ENCODE measurements at regions not wholly inside any gene's neighbourhood (a gene's known extent, or its start where the extent isn't known, plus 50 kb on each side); places are given as distances from the start of the nearest gene placed in this dataset.
"Not testable (repeated sequence)": the region's sequence is repeated elsewhere in the genome, so short reads cannot be mapped to it uniquely, and the experiment has no call there.

DNA sequence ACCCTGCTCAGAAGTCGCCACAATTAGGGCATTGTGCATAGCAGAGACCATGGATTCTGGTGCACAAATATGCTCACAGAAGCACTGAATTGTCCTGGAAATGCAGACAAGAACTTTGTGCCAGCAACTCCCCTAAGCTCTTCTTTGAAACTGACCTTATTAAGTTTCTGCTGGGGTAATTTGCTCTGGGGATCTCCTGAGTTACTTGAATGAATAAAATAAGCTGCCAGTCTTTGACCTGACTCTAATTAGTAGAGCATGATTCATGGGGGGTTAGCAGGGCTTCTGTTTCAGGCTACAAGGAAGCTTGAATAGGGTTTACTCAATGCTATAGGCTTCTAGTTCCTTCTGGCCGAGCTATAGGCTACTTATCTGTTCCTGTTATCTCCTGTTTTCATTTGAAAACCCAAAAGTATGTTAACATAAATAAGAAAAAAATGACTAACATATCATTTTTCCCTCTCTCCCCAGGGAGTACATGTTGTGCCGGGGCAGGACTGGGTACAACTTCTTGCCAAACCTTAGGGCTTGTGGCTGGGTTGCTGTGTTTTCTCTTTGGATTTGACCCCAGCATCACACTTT lies 169.0 kb upstream of the TMEM229A start:
- in situ Hi-C loops (cut with MboI; ENCODE audit: low pct_unique_long_range_greater_than_20kb in 2 of 9, low sequenced_read_pairs in 9 of 9, unreplicated experiment in 9 of 9), result no loop called here
- WGBS, 10 experiments, result 0 to 100% (median 46%) methylated on average over 1 to 2 of the region's 3 CpGs; no CpG with 5 or more reads in 2 of the 10 experiments
- ATAC-seq (replicated peaks in 6 of 8), result no peak
- Histone ChIP-seq H3K27ac (no peak overlapping the region), H3K4me3 (no peak overlapping the region), H3K4me1 (replicated peaks in 1 of 2) (no peaks in the 10 kb centered on the region)

GRCh38 chr7:124196519-124196918 lies 163.7 kb upstream of the TMEM229A start:
- in situ Hi-C loops (cut with MboI; ENCODE audit: low pct_unique_long_range_greater_than_20kb in 2 of 9, low sequenced_read_pairs in 9 of 9, unreplicated experiment in 9 of 9), result no loop called here
- H3K4me3 ChIP-seq, result no peak overlapping the region
- H3K27ac ChIP-seq, result no peak overlapping the region
- H3K4me1 ChIP-seq (replicated peaks in 1 of 2), result no peaks in the 10 kb centered on the region
- 0 to 88% (median 40%) methylated on average over 1 to 2 of the region's 2 CpGs for WGBS, 10 experiments
- no peak for ATAC-seq (replicated peaks in 6 of 8)

GRCh38 chr7:124192885-124193284 lies 160.0 kb upstream of the TMEM229A start:
- H3K27ac ChIP-seq, result no peak overlapping the region
- H3K4me3 ChIP-seq, result no peak overlapping the region
- ATAC-seq (replicated peaks in 6 of 8), result no peak
- H3K4me1 ChIP-seq (replicated peaks in 1 of 2), result peaks cover 9 to 13% of the 10 kb centered on the region in 2 donors
- in situ Hi-C loops (cut with MboI; ENCODE audit: low pct_unique_long_range_greater_than_20kb in 2 of 9, low sequenced_read_pairs in 9 of 9, unreplicated experiment in 9 of 9), result no loop called here

DNA sequence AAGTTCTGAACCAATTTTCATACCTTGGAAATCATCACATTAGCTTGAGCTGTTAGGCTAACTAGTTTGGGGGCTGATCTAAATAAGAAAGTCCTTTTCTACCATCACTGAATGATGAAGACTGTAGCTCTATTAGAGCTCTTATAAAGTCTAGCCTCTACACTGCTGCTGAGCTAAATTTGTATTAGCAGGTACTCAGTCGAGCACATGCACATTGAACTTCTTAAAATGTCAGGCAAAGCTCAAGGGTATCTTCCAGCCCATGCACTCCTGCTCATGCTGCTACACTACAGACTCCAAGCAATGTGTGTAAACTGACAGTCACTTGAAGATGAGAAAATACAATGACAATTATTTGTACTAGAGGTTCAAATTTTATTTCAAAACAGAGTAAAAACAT lies 158.8 kb upstream of the TMEM229A start:
- Histone ChIP-seq H3K27ac (no peak overlapping the region), H3K4me1 (replicated peaks in 1 of 2) (peaks cover 9 to 13% of the 10 kb centered on the region in 2 donors), H3K4me3 (no peak overlapping the region)
- in situ Hi-C loops (cut with MboI; ENCODE audit: low pct_unique_long_range_greater_than_20kb in 2 of 9, low sequenced_read_pairs in 9 of 9, unreplicated experiment in 9 of 9), result no loop called here
- WGBS, 10 experiments, result 0 to 100% (median 67%) methylated on average over 1 of the region's 1 CpG; no CpG with 5 or more reads in 1 of the 10 experiments
- no peak for ATAC-seq (replicated peaks in 6 of 8)

DNA sequence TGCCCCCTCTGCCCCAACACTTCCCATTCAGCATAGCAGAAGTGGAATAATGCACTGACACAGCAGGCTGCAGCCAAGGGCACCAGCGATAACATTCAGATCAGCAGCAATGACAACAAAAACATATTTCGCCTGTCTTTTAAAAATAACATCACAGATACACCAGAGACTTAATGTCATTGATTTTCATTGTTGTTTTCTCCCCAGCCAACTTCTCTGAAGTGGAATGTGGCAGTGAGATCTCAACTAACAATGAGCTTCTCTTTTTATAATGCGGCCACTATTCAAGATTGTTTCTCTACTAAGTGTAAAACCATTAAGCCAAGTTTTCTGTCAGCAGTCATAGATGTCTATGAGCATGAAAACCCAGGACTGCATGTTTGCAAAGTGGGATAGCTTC lies 158.2 kb upstream of the TMEM229A start:
- peaks cover 9 to 13% of the 10 kb centered on the region in 2 donors for H3K4me1 ChIP-seq (replicated peaks in 1 of 2)
- WGBS, 10 experiments, result 19 to 76% (median 42%) methylated on average over 1 to 3 of the region's 3 CpGs; no CpG with 5 or more reads in 2 of the 10 experiments
- in situ Hi-C loops (cut with MboI; ENCODE audit: low pct_unique_long_range_greater_than_20kb in 2 of 9, low sequenced_read_pairs in 9 of 9, unreplicated experiment in 9 of 9), result no loop called here
- no peak for ATAC-seq (replicated peaks in 6 of 8)
- H3K4me3 ChIP-seq, result no peak overlapping the region
- no peak overlapping the region for H3K27ac ChIP-seq

DNA sequence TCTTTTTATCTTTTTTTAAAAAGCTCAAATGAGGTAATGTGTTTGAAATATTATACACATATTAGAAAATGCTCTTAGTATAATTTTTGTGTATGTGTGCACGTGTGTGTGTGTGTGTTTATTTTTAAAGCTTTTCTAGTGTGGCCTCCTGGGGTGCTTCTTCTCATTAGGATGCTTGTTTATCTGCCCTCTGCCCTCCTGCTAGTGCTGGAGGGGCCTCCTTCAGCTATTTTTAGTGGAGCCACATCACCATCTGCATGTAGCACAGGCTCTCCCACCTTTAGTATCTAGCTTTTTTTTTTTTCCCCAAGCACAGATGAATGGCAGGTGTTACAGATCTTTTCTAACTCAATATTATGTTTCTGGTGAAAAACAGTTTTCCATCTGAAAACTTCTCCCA lies 155.7 kb upstream of the TMEM229A start:
- WGBS, 10 experiments, result 0 to 29% (median 0%) methylated on average over 1 of the region's 1 CpG; no CpG with 5 or more reads in 2 of the 10 experiments
- no peak overlapping the region for H3K27ac ChIP-seq
- in situ Hi-C loops (cut with MboI; ENCODE audit: low pct_unique_long_range_greater_than_20kb in 2 of 9, low sequenced_read_pairs in 9 of 9, unreplicated experiment in 9 of 9), result no loop called here
- no peak overlapping the region for H3K4me3 ChIP-seq
- ATAC-seq (replicated peaks in 6 of 8), result peak in 4 of 8 experiments; percentile 24 to 81 (median 66)
- peaks cover 9 to 13% of the 10 kb centered on the region in 2 donors for H3K4me1 ChIP-seq (replicated peaks in 1 of 2)

DNA sequence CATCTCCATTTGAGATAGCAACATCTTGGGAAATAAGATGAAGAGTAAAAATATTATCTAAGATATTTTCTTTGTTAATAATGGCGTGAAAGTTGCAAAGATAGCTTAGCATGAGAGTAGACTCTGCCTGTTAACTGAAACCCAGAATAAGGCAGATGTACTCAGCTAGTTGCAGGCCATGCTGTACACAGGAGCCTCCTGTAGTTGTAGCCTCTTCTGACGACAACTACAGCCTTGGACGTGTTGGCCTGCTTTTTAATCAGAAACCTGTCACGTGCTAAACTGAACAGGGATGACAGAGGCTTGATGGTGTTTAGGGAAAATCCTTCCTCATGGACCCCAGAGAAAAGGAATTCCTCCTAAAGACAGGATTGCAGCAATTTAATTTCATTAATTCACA lies 155.1 kb upstream of the TMEM229A start:
- WGBS, 10 experiments, result 0 to 100% (median 59%) methylated on average over 1 to 4 of the region's 4 CpGs; no CpG with 5 or more reads in 1 of the 10 experiments
- Histone ChIP-seq H3K4me3 (no peak overlapping the region), H3K27ac (no peak overlapping the region), H3K4me1 (replicated peaks in 1 of 2) (peaks cover 9 to 13% of the 10 kb centered on the region in 2 donors)
- in situ Hi-C loops (cut with MboI; ENCODE audit: low pct_unique_long_range_greater_than_20kb in 2 of 9, low sequenced_read_pairs in 9 of 9, unreplicated experiment in 9 of 9), result no loop called here
- peak in 4 of 8 experiments; percentile 32 to 56 (median 56) for ATAC-seq (replicated peaks in 6 of 8)

DNA sequence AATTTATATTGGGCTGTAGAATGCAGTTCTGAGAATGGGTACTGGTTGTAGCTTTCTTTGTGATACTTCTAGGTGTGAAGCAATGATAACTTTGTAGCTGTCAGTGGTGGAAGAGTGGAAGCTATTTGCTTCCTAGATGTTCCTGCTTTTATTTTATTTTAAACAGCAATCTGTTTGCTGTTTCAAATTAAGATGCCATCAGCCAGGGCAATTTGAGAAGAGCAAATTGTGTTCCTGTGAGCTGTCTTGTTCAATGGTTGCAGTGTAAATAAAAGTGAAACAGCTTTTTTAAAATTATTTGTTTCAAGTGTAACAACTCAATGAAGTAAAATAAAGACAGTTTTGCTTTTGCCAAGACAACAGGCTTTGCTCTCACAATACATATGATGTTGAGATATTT lies 150.8 kb upstream of the TMEM229A start:
- ATAC-seq (replicated peaks in 6 of 8), result no peak
- peaks cover 4 to 7% of the 10 kb centered on the region in 2 donors for H3K4me1 ChIP-seq (replicated peaks in 1 of 2)
- no peak overlapping the region for H3K4me3 ChIP-seq
- in situ Hi-C loops (cut with MboI; ENCODE audit: low pct_unique_long_range_greater_than_20kb in 2 of 9, low sequenced_read_pairs in 9 of 9, unreplicated experiment in 9 of 9), result no loop called here
- no peak overlapping the region for H3K27ac ChIP-seq

GRCh38 chr7:124179641-124180040 lies 146.8 kb upstream of the TMEM229A start:
- ATAC-seq (replicated peaks in 6 of 8), result no peak
- no peaks in the 10 kb centered on the region for H3K4me1 ChIP-seq (replicated peaks in 1 of 2)
- H3K4me3 ChIP-seq, result no peak overlapping the region
- in situ Hi-C loops (cut with MboI; ENCODE audit: low pct_unique_long_range_greater_than_20kb in 2 of 9, low sequenced_read_pairs in 9 of 9, unreplicated experiment in 9 of 9), result no loop called here
- no peak overlapping the region for H3K27ac ChIP-seq
- 0 to 100% (median 83%) methylated on average over 1 to 2 of the region's 2 CpGs; no CpG with 5 or more reads in 3 of the 10 experiments for WGBS, 10 experiments

GRCh38 chr7:124177891-124178290 lies 145.0 kb upstream of the TMEM229A start:
- no peak for ATAC-seq (replicated peaks in 6 of 8)
- no peak overlapping the region for H3K4me3 ChIP-seq
- no peak overlapping the region for H3K27ac ChIP-seq
- no peaks in the 10 kb centered on the region for H3K4me1 ChIP-seq (replicated peaks in 1 of 2)
- in situ Hi-C loops (cut with MboI; ENCODE audit: low pct_unique_long_range_greater_than_20kb in 2 of 9, low sequenced_read_pairs in 9 of 9, unreplicated experiment in 9 of 9), result no loop called here

GRCh38 chr7:124171812-124172211 lies 138.9 kb upstream of the TMEM229A start:
- WGBS, 10 experiments, result 20 to 87% (median 87%) methylated on average over 1 to 3 of the region's 3 CpGs; no CpG with 5 or more reads in 7 of the 10 experiments
- not testable (repeated sequence) for H3K27ac ChIP-seq; ATAC-seq (replicated peaks in 6 of 8); H3K4me1 ChIP-seq (replicated peaks in 1 of 2); H3K4me3 ChIP-seq
- in situ Hi-C loops (cut with MboI; ENCODE audit: low pct_unique_long_range_greater_than_20kb in 2 of 9, low sequenced_read_pairs in 9 of 9, unreplicated experiment in 9 of 9), result loop anchor here in 6 of 9 experiments (25.0 kb wide), 1 partner anchor 615 kb away; no protein-coding TSS in a partner anchor

GRCh38 chr7:124171068-124171467 lies 138.2 kb upstream of the TMEM229A start:
- Histone ChIP-seq H3K27ac (no peak overlapping the region), H3K4me1 (replicated peaks in 1 of 2) (no peaks in the 10 kb centered on the region), H3K4me3 (no peak overlapping the region)
- in situ Hi-C loops (cut with MboI; ENCODE audit: low pct_unique_long_range_greater_than_20kb in 2 of 9, low sequenced_read_pairs in 9 of 9, unreplicated experiment in 9 of 9), result loop anchor here in 6 of 9 experiments (25.0 kb wide), 1 partner anchor 616 kb away; no protein-coding TSS in a partner anchor
- peak in 2 of 8 experiments; percentile 18 to 52 for ATAC-seq (replicated peaks in 6 of 8)
- 0 to 67% (median 21%) methylated on average over 1 of the region's 1 CpG; no CpG with 5 or more reads in 2 of the 10 experiments for WGBS, 10 experiments

GRCh38 chr7:124168616-124169015 lies 135.7 kb upstream of the TMEM229A start:
- Histone ChIP-seq H3K4me1 (replicated peaks in 1 of 2) (no peaks in the 10 kb centered on the region), H3K4me3 (no peak overlapping the region), H3K27ac (no peak overlapping the region)
- ATAC-seq (replicated peaks in 6 of 8), result no peak
- 5 to 100% (median 95%) methylated on average over 1 to 2 of the region's 2 CpGs; no CpG with 5 or more reads in 1 of the 10 experiments for WGBS, 10 experiments
- in situ Hi-C loops (cut with MboI; ENCODE audit: low pct_unique_long_range_greater_than_20kb in 2 of 9, low sequenced_read_pairs in 9 of 9, unreplicated experiment in 9 of 9), result loop anchor here in 6 of 9 experiments (25.0 kb wide), 1 partner anchor 619 kb away; no protein-coding TSS in a partner anchor

GRCh38 chr7:124162667-124163066 lies 129.8 kb upstream of the TMEM229A start:
- no peak for ATAC-seq (replicated peaks in 6 of 8)

More at GRCh38 chr7:124162667-124163066, 129.8 kb upstream of the TMEM229A start:
- Histone ChIP-seq H3K4me3 (no peak overlapping the region), H3K4me1 (replicated peaks in 1 of 2) (no peaks in the 10 kb centered on the region), H3K27ac (no peak overlapping the region)
- in situ Hi-C loops (cut with MboI; ENCODE audit: low pct_unique_long_range_greater_than_20kb in 2 of 9, low sequenced_read_pairs in 9 of 9, unreplicated experiment in 9 of 9), result loop anchor here in 6 of 9 experiments (25.0 kb wide), 1 partner anchor 625 kb away; no protein-coding TSS in a partner anchor
